ENCODE measurements at regions not wholly inside any gene's neighbourhood (a gene's known extent, or its start where the extent isn't known, plus 50 kb on each side); places are given as distances from the start of the nearest gene placed in this dataset.
"Not testable (repeated sequence)": the region's sequence is repeated elsewhere in the genome, so short reads cannot be mapped to it uniquely, and the experiment has no call there.

GRCh38 chr15:84120903-84121302, 114.7 kb upstream of the GOLGA6L4 start:
- H4K91ac ChIP-seq (ENCODE audit: low read depth, low read length, poor library complexity); H2AK5ac ChIP-seq (ENCODE audit: low read depth, low read length); H3K27me3 ChIP-seq (ENCODE audit: control insufficient read depth in 3 of 3, insufficient read depth in 3 of 3, low read depth in 1 of 3, low read length in 3 of 3); H3K4me2 ChIP-seq (ENCODE audit: insufficient read depth, low read length, poor library complexity, severe bottlenecking); H2AFZ ChIP-seq (ENCODE audit: low read length); H2BK15ac ChIP-seq (ENCODE audit: low read length); H3K23ac ChIP-seq (ENCODE audit: low read depth, low read length, poor library complexity); H3K9ac ChIP-seq (ENCODE audit: low read depth, low read length, poor library complexity); H3K9me3 ChIP-seq (replicated peaks in 1 of 2; ENCODE audit: control insufficient read depth in 2 of 2, insufficient read depth in 1 of 2, low read depth in 1 of 2, low read length in 2 of 2); H3K79me1 ChIP-seq (ENCODE audit: low read depth, low read length); H3K27ac ChIP-seq (replicated peaks; ENCODE audit: low read length); H4K8ac ChIP-seq (ENCODE audit: low read depth, low read length); H3K4me1 ChIP-seq (ENCODE audit: control insufficient read depth in 2 of 2, insufficient read depth in 1 of 2, low read depth in 1 of 2, low read length in 2 of 2); H2BK5ac ChIP-seq (ENCODE audit: low read length); DNase-seq (ENCODE audit: low spot score); H2BK12ac ChIP-seq (ENCODE audit: low read length); H2BK120ac ChIP-seq (ENCODE audit: low read depth, low read length); H3K36me3 ChIP-seq (replicated peaks in 1 of 2; ENCODE audit: control insufficient read depth in 2 of 2, insufficient read depth in 2 of 2, low read length in 2 of 2); H3K4me3 ChIP-seq (ENCODE audit: low read length in 2 of 2); H3K14ac ChIP-seq (ENCODE audit: low read length); H3K18ac ChIP-seq (ENCODE audit: low read length); H3K4ac ChIP-seq (ENCODE audit: low read length): not testable (repeated sequence)
- no CpG with 5 or more reads among the region's 4 CpGs for WGBS, 2 donors (ENCODE audit: extremely low coverage in 2 of 2, insufficient read length in 2 of 2, insufficient replicate concordance in 1 of 2)

GRCh38 chr15:84128706-84129105, 106.9 kb upstream of the GOLGA6L4 start:
- not testable (repeated sequence) for H3K9ac ChIP-seq (ENCODE audit: low read depth, low read length, poor library complexity); H2BK12ac ChIP-seq (ENCODE audit: low read length); H2BK120ac ChIP-seq (ENCODE audit: low read depth, low read length); H3K14ac ChIP-seq (ENCODE audit: low read length); H2AFZ ChIP-seq (ENCODE audit: low read length); H3K4me3 ChIP-seq (ENCODE audit: low read length in 2 of 2); DNase-seq (ENCODE audit: low spot score); H3K27ac ChIP-seq (replicated peaks; ENCODE audit: low read length); H3K4ac ChIP-seq (ENCODE audit: low read length); H3K27me3 ChIP-seq (ENCODE audit: control insufficient read depth in 3 of 3, insufficient read depth in 3 of 3, low read depth in 1 of 3, low read length in 3 of 3); H3K18ac ChIP-seq (ENCODE audit: low read length); H3K23ac ChIP-seq (ENCODE audit: low read depth, low read length, poor library complexity); H4K91ac ChIP-seq (ENCODE audit: low read depth, low read length, poor library complexity); H3K4me2 ChIP-seq (ENCODE audit: insufficient read depth, low read length, poor library complexity, severe bottlenecking); H2BK5ac ChIP-seq (ENCODE audit: low read length); H3K79me1 ChIP-seq (ENCODE audit: low read depth, low read length); H3K9me3 ChIP-seq (replicated peaks in 1 of 2; ENCODE audit: control insufficient read depth in 2 of 2, insufficient read depth in 1 of 2, low read depth in 1 of 2, low read length in 2 of 2); H4K8ac ChIP-seq (ENCODE audit: low read depth, low read length); H2AK5ac ChIP-seq (ENCODE audit: low read depth, low read length); H2BK15ac ChIP-seq (ENCODE audit: low read length); H3K4me1 ChIP-seq (ENCODE audit: control insufficient read depth in 2 of 2, insufficient read depth in 1 of 2, low read depth in 1 of 2, low read length in 2 of 2); H3K36me3 ChIP-seq (replicated peaks in 1 of 2; ENCODE audit: control insufficient read depth in 2 of 2, insufficient read depth in 2 of 2, low read length in 2 of 2)
- no CpG with 5 or more reads among the region's 2 CpGs for WGBS, 2 donors (ENCODE audit: extremely low coverage in 2 of 2, insufficient read length in 2 of 2, insufficient replicate concordance in 1 of 2)

GRCh38 chr15:84130098-84130831, 105.3 kb upstream of the GOLGA6L4 start:
- H3K18ac ChIP-seq (ENCODE audit: low read length); H3K4me1 ChIP-seq (ENCODE audit: control insufficient read depth in 2 of 2, insufficient read depth in 1 of 2, low read depth in 1 of 2, low read length in 2 of 2); H2AFZ ChIP-seq (ENCODE audit: low read length); H3K79me1 ChIP-seq (ENCODE audit: low read depth, low read length); H3K9me3 ChIP-seq (replicated peaks in 1 of 2; ENCODE audit: control insufficient read depth in 2 of 2, insufficient read depth in 1 of 2, low read depth in 1 of 2, low read length in 2 of 2); H3K27ac ChIP-seq (replicated peaks; ENCODE audit: low read length); H3K4me3 ChIP-seq (ENCODE audit: low read length in 2 of 2); H3K4me2 ChIP-seq (ENCODE audit: insufficient read depth, low read length, poor library complexity, severe bottlenecking); H2BK120ac ChIP-seq (ENCODE audit: low read depth, low read length); H3K23ac ChIP-seq (ENCODE audit: low read depth, low read length, poor library complexity); H2BK12ac ChIP-seq (ENCODE audit: low read length); H2BK15ac ChIP-seq (ENCODE audit: low read length); H2BK5ac ChIP-seq (ENCODE audit: low read length); H3K27me3 ChIP-seq (ENCODE audit: control insufficient read depth in 3 of 3, insufficient read depth in 3 of 3, low read depth in 1 of 3, low read length in 3 of 3); H2AK5ac ChIP-seq (ENCODE audit: low read depth, low read length); H3K4ac ChIP-seq (ENCODE audit: low read length); H4K91ac ChIP-seq (ENCODE audit: low read depth, low read length, poor library complexity); H4K8ac ChIP-seq (ENCODE audit: low read depth, low read length); DNase-seq (ENCODE audit: low spot score); H3K36me3 ChIP-seq (replicated peaks in 1 of 2; ENCODE audit: control insufficient read depth in 2 of 2, insufficient read depth in 2 of 2, low read length in 2 of 2); H3K14ac ChIP-seq (ENCODE audit: low read length); H3K9ac ChIP-seq (ENCODE audit: low read depth, low read length, poor library complexity): not testable (repeated sequence)
- no CpG with 5 or more reads among the region's 9 CpGs for WGBS, 2 donors (ENCODE audit: extremely low coverage in 2 of 2, insufficient read length in 2 of 2, insufficient replicate concordance in 1 of 2)

- not testable (repeated sequence) for H2BK120ac ChIP-seq (ENCODE audit: low read depth, low read length); H3K4me1 ChIP-seq (ENCODE audit: control insufficient read depth in 2 of 2, insufficient read depth in 1 of 2, low read depth in 1 of 2, low read length in 2 of 2); H2BK15ac ChIP-seq (ENCODE audit: low read length); H4K91ac ChIP-seq (ENCODE audit: low read depth, low read length, poor library complexity); H3K79me1 ChIP-seq (ENCODE audit: low read depth, low read length); H2BK5ac ChIP-seq (ENCODE audit: low read length); H3K27ac ChIP-seq (replicated peaks; ENCODE audit: low read length); H3K36me3 ChIP-seq (replicated peaks in 1 of 2; ENCODE audit: control insufficient read depth in 2 of 2, insufficient read depth in 2 of 2, low read length in 2 of 2); H3K4ac ChIP-seq (ENCODE audit: low read length); H3K27me3 ChIP-seq (ENCODE audit: control insufficient read depth in 3 of 3, insufficient read depth in 3 of 3, low read depth in 1 of 3, low read length in 3 of 3); H3K14ac ChIP-seq (ENCODE audit: low read length); H2BK12ac ChIP-seq (ENCODE audit: low read length); H2AFZ ChIP-seq (ENCODE audit: low read length); H4K8ac ChIP-seq (ENCODE audit: low read depth, low read length); H3K9ac ChIP-seq (ENCODE audit: low read depth, low read length, poor library complexity); DNase-seq (ENCODE audit: low spot score); H3K9me3 ChIP-seq (replicated peaks in 1 of 2; ENCODE audit: control insufficient read depth in 2 of 2, insufficient read depth in 1 of 2, low read depth in 1 of 2, low read length in 2 of 2); H3K23ac ChIP-seq (ENCODE audit: low read depth, low read length, poor library complexity); H3K4me3 ChIP-seq (ENCODE audit: low read length in 2 of 2); H3K4me2 ChIP-seq (ENCODE audit: insufficient read depth, low read length, poor library complexity, severe bottlenecking); H3K18ac ChIP-seq (ENCODE audit: low read length); H2AK5ac ChIP-seq (ENCODE audit: low read depth, low read length)
- no CpG with 5 or more reads among the region's 3 CpGs for WGBS, 2 donors (ENCODE audit: extremely low coverage in 2 of 2, insufficient read length in 2 of 2, insufficient replicate concordance in 1 of 2)
Observed at GRCh38 chr15:84135931-84136456, 99.6 kb upstream of the GOLGA6L4 start.
